ENCODE measurements at regions not wholly inside any gene's neighbourhood (a gene's known extent, or its start where the extent isn't known, plus 50 kb on each side); places are given as distances from the start of the nearest gene placed in this dataset.

DNA sequence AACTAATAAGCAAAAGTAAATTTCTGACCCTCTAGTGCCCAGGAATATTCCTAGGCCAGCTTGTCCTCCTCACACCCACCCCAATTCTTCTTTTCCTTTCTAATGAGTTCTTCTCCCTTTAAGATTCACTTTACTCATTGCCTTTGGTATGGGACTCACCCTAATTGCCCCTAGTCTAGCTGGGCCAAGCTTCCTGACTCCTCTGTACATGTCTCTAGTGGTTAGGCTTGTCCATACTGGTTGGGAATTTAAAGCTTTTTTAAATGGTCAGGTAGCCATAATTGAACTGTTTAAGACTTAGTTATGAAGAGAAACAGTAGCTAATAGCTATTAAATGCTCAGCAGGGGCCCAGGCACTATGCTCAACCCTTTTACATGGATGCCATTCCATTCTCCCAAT, 248.2 kb downstream of the C12orf42 start:
- Histone ChIP-seq H3K4me1 (no peaks in the 10 kb centered on the region), H3K27ac (no peak overlapping the region), H3K9me3 (no peaks in the 10 kb centered on the region), H3K4me3 (no peak overlapping the region), H3K36me3 (no peaks in the 10 kb centered on the region), H3K27me3 (no peaks in the 10 kb centered on the region)
- no peak for DNase-seq
- TF ChIP-seq CTCF (IDR thresholded peaks at IDR 0.05) = no peak
- TF ChIP-seq POLR2A (IDR thresholded peaks at IDR 0.05) = no peak

GRCh38 chr12:103249607-103250006, 246.2 kb downstream of the C12orf42 start:
- DNase-seq = no peak
- no peak overlapping the region for H3K27ac ChIP-seq
- H3K9me3 ChIP-seq = no peaks in the 10 kb centered on the region
- no peak for TF ChIP-seq CTCF (IDR thresholded peaks at IDR 0.05)
- no peak for TF ChIP-seq POLR2A (IDR thresholded peaks at IDR 0.05)
- H3K4me1 ChIP-seq = no peaks in the 10 kb centered on the region
- no peaks in the 10 kb centered on the region for H3K36me3 ChIP-seq
- H3K27me3 ChIP-seq = no peaks in the 10 kb centered on the region
- no peak overlapping the region for H3K4me3 ChIP-seq

GRCh38 chr12:103250487-103250886, 245.3 kb downstream of the C12orf42 start:
- DNase-seq = no peak
- H3K4me1 ChIP-seq = no peaks in the 10 kb centered on the region
- H3K36me3 ChIP-seq = no peaks in the 10 kb centered on the region
- no peak overlapping the region for H3K27ac ChIP-seq
- no peaks in the 10 kb centered on the region for H3K9me3 ChIP-seq
- TF ChIP-seq POLR2A (IDR thresholded peaks at IDR 0.05) (no peak), CTCF (IDR thresholded peaks at IDR 0.05) (no peak)
- no peaks in the 10 kb centered on the region for H3K27me3 ChIP-seq
- no peak overlapping the region for H3K4me3 ChIP-seq

Measured in Peyer's patch (tissue), 4 donors.